ENCODE measurements at regions not wholly inside any gene's neighbourhood (a gene's known extent, or its start where the extent isn't known, plus 50 kb on each side); places are given as distances from the start of the nearest gene placed in this dataset.

DNA sequence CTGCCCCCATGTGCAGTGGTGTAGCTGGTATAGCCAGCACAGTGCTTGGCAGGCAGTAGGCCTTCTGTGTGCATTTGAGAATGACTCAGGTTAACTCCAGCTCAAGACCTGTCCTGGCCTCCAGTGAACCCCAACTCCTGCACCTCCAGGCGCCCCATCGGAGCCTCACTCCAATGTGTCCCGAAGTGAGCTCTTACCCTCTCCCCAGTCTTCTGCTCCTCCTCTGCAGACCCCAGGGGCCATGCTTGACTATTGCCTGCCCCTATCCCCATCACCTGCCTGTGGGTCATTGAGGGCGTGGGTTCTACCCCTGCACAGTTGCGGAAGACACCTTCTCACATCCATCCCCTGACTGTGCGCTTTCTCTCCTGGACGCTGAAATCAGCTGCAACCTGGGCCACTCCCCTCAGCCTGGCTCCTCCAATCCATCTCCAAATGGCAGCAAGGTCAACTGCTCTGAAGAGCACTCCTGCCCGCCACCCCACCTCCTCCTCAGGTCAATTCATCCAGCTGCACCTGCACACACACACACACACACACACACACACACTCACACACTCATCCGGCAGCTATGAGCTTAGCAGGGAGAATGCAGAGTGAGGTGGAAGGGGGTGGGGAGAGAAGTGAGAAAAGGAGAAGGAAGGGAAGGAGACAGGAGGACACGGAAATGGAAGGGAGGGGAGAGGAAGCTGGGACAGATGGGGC is 130.3 kb upstream of the GLI2 start:
- DNase-seq = peak; percentile 10
- in situ Hi-C loops (cut with MboI; ENCODE audit: low pct_unique_long_range_greater_than_20kb, low sequenced_read_pairs) = no loop called here

DNA sequence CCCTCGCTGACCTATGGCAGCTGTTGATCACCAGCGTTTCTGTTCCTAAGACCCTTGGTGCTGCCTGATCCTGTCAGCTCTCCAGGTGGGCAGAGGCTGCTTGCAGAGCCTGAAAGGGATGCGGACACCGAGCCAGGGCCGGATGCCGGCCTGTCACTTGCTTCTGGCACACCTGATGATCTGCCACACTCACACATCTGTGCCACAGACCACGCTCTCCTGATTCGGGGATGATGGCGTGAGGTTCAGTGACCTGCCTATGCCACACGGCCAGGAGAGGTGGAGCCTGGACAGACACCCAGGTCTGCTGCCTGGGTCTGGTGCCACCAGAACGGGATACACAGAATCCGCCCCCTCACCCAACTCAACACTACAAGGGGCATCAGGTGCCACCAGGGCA is 129.4 kb upstream of the GLI2 start:
- DNase-seq = no peak
- in situ Hi-C loops (cut with MboI; ENCODE audit: low pct_unique_long_range_greater_than_20kb, low sequenced_read_pairs) = no loop called here

DNA sequence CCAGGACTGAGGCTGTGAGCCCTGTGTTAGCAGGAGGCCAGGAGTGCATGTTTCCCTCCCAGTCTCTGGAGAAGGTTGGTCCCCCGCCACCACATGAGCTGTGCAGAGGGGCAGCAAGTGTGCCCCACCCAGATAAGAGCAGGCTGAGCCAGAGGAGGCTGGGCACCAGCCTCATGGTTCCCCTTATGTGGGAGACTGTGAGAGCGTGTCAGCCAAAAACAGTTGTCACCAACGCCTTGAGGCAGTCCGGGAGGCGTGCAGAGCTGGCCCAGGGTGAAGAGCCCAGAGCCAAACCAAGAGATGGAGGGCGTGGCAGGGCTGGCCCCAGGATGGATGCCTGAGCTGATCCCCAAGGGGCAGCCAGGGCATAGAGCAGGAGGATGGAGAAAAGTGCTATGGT is 128.7 kb upstream of the GLI2 start:
- in situ Hi-C loops (cut with MboI; ENCODE audit: low pct_unique_long_range_greater_than_20kb, low sequenced_read_pairs) = no loop called here
- DNase-seq = no peak

DNA sequence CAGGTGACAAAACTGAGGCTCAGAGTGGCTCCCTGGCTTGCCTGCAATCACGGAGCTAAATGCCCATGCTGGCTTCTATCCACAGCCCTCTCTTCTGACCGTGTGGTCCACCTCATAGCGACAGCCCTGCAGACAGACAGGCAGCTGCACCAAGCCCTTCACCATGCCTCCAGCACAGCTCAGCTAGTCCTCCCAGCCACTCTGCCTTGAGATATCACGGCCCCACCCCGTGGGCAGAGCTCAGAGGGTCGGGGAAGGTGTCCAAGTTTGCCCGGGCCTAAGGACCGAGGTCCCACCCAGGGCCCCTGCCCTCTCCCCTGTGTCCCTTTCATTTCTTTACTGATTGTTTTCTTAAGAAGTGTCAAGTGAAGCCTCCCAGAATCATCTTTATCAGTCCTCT is 128.2 kb upstream of the GLI2 start:
- no peak for DNase-seq
- in situ Hi-C loops (cut with MboI; ENCODE audit: low pct_unique_long_range_greater_than_20kb, low sequenced_read_pairs) = no loop called here

DNA sequence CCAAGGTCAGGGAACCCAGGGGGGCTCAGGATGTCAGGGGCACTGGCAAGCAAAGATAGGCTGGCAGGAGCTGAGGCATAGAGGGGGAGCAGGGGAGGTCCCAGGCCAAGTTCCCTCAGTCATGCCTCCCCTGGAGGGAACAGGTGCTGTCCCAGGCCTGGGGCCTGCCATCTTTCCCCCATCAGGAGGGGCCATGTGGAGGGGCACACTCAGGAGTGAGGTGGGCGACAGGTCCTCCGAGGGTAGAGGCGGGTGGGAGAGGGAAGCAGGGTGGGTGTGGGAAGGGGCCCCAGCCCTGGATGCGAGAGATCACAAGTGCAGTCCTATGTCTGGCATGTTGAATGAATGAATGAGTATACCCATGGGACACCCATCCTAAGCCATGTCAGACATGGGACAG is 127.7 kb upstream of the GLI2 start:
- in situ Hi-C loops (cut with MboI; ENCODE audit: low pct_unique_long_range_greater_than_20kb, low sequenced_read_pairs) = no loop called here
- no peak for DNase-seq

DNA sequence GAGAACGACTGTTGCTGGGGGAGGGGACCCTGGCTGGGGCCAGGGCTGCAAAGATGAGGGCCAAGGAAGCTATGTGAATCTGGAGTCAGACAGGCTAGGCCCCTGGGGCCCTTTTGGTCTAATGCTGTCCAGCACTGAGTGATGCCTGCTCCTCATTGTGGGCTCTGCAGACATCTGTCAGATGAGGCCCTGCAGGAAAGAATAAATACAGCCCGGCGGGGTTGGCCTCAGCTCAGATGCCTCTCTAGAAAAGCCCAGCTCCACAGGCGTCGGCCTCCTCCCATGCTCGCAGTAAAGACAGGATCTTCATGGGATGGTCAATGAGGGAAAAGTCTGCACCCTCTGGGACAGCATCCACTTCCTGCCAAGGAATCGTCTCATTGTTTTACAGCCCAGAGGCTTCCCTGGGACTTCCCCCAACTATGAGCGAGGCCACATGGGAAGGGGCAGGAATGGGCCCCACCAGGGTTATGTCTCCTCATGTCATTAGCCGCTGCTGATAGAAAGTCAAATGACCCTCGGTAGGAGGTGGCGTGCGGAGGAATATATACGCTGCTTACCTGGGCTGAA is 125.8 kb upstream of the GLI2 start:
- in situ Hi-C loops (cut with MboI; ENCODE audit: low pct_unique_long_range_greater_than_20kb, low sequenced_read_pairs) = no loop called here
- DNase-seq = no peak

DNA sequence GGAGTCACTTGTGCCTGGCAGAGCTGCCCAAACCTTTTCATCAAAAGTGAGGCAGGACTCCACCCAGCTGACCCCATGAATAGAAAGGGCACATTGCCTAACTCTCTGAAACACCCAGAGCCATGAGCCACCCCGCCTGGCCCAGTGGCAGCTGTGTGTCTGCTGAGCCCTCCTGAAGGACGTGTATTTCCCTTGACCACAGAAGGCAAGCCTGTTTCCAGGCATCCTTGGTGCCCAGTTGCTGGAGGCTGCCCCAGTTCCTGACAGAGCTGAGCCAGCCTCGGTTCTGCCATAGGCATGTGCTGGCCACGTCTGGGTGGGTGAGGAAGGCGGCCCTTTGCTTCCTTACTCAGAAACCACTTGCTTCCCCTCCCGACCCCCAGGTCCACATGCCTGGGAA is 124.7 kb upstream of the GLI2 start:
- in situ Hi-C loops (cut with MboI; ENCODE audit: low pct_unique_long_range_greater_than_20kb, low sequenced_read_pairs) = no loop called here
- no peak for DNase-seq

DNA sequence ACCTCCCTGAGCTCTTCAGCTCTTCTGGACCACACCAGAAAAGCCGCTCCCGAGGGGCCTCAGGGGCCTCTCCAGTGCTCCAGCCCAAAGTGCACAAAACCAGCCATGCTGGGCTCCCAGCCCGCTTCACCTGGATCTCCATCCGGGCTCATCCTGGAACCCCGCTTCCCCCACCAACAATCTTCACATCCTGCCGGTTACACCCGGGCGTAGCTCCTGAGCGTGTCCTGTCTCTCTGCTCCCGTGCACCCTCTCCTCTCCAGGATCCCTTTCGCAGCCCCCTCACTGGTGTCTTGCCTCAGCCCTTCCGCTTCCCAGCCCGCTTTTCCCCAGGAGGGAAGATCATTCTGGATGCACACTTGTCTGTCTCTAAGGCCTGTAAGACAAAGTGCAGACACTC is 123.7 kb upstream of the GLI2 start:
- no peak for DNase-seq
- in situ Hi-C loops (cut with MboI; ENCODE audit: low pct_unique_long_range_greater_than_20kb, low sequenced_read_pairs) = no loop called here

DNA sequence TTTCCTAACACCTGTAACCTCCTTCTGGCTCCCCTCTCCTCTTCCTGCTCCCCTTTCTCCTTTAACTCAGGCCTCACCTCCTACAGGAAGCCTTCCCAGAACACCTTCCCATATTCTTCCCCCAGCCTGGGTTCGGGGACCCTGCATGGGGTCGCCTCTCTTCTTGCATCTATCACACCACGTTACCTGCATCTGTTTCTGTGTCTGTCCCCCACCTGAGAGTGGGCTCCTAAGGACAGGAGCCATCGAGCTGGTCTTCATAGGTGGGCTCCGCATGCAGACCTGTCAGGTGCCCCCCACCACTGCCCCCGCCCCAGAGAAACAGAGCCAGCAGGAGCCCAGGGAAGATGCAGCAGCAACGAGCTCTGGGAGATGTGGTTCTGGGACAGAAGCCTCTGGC is 123.2 kb upstream of the GLI2 start:
- in situ Hi-C loops (cut with MboI; ENCODE audit: low pct_unique_long_range_greater_than_20kb, low sequenced_read_pairs) = no loop called here

DNA sequence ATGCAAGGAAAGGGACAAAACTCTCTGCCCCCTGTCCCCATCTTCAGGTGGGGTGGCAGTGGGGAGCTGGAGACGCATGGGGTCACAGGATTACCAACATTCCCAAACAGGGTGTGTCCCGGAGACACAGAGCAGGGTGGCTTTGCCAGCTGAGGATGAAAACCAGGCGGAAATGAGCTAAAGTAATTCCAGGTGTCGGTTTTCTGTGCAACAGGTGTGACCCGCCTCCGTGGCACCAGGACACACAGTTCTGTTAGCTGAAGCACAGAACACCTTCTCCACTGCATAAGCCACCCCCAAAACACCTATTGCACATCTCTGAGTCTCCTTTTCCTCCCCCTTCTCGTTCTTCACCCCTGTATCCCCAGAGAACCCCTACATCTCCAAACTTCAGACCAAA is 122.7 kb upstream of the GLI2 start:
- in situ Hi-C loops (cut with MboI; ENCODE audit: low pct_unique_long_range_greater_than_20kb, low sequenced_read_pairs) = no loop called here
- no peak for DNase-seq

More for the DNA sequence above, 123.2 kb upstream of the GLI2 start:
- DNase-seq = no peak

DNA sequence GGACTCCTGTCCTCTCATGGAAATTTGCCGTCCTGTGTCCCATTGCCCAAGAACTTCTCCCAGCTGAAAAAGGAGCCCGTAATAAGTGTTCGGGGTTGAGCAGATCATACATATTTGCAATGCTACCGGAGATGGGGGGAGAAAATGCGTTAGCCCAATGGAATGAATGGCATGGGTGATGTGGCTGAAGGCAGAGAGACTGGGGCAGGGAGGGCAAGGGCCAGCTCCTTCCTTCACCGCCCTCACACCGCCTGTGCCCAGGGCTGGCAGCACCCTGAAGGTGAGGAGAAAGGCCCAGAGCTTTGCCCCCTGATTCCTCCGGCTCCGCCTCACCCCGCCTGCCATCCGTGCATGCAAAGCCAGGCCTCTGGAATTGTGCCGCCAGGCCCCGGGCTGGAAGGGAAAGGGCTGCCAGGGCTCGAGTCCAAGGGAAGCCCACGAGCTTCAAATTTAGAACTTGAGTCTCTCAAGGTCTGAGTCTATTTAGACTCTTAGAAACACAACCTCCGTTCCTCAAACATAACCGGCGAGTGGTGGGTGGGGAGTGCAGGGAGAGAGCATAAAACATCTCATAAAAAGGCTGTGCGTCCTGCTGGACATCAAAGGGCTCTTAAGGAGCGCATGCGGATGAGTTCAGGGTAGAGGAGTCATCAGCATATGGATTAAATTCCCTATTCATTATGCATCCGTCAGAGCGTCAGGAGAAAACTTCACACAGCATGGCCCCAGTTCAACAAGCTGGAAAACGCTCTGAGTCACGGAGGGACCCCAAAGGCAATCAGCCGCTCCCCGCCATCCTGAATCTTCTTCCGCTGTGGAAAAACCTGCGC is 121.7 kb upstream of the GLI2 start:
- DNase-seq = no peak
- in situ Hi-C loops (cut with MboI; ENCODE audit: low pct_unique_long_range_greater_than_20kb, low sequenced_read_pairs) = no loop called here

DNA sequence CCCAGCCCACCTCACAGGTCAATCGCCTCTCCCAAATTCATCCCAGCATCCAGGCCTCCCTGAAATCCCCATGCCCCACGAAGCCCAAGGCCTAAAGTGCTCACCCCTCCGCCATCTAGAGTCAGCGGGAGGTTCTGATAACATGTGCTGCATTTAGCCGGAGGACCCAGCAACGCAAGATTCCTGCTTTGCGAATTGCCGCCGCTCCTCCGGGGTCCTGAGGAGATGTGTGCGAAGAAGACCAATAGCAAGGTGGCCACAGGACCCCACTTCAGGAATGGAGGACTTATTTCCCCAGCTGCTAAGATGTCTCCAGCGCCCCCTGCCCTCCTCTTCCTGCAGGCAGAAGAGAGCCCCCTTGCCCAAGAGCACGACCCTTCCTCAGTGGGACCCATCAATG is 120.8 kb upstream of the GLI2 start:
- no peak for DNase-seq
- in situ Hi-C loops (cut with MboI; ENCODE audit: low pct_unique_long_range_greater_than_20kb, low sequenced_read_pairs) = no loop called here

DNA sequence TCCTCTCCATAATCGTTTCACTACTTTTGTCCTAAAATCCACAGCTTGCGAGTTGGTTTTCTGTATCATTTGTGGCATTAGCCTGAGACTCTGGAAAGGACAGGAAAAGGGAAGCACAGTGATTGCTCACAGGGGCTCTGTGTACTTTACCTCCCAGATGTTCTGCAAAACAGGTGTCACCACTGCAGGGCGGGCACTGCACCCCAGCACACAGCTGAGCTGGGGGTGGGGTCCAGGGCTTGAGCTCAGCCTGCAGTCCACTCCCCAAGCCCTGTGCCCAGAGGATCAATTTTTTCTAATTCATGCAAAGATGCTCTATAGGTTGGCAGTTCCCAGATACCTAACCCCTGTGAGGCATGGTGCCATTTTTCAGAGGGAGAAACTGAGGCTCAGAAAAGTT is 119.4 kb upstream of the GLI2 start:
- in situ Hi-C loops (cut with MboI; ENCODE audit: low pct_unique_long_range_greater_than_20kb, low sequenced_read_pairs) = no loop called here

DNA sequence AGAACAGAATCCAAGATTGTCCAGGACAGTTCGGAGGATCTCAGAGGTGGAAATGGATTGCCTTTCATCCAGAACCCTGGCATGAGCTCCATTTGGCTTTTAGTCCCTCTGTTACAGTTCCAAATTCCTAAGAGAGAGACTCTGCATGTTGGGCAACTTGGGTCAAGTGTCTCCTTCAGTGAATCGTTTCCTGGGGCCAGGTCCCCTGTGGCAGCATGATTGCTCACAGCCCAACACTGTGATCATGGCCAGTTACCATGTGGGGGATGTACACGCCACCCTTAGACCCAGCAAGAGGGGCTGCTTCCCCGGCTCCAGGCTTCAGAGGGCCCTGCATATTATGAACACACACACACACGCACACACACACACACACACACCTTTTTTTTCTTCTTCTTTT is 118.6 kb upstream of the GLI2 start:
- DNase-seq = no peak
- in situ Hi-C loops (cut with MboI; ENCODE audit: low pct_unique_long_range_greater_than_20kb, low sequenced_read_pairs) = no loop called here

More for the DNA sequence above, 119.4 kb upstream of the GLI2 start:
- no peak for DNase-seq

DNA sequence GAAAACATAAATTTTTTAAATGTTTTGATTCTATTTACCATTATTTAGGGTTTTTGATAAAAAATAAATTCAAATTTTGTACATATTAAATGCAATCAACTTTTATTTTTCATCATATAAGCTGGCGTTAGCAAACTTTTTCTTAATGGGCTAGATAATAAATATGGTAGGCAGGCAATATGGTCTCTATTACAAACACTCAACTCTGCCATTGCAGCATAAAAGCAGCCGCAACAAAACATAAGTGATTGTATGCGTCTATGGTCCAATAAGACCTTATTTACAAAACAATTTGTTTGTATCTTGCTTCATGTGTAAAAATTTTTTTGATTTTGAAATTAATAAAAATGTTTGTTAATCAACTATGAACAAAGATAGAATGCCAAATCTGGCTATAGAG is 116.8 kb upstream of the GLI2 start:
- in situ Hi-C loops (cut with MboI; ENCODE audit: low pct_unique_long_range_greater_than_20kb, low sequenced_read_pairs) = no loop called here
- DNase-seq = no peak

DNA sequence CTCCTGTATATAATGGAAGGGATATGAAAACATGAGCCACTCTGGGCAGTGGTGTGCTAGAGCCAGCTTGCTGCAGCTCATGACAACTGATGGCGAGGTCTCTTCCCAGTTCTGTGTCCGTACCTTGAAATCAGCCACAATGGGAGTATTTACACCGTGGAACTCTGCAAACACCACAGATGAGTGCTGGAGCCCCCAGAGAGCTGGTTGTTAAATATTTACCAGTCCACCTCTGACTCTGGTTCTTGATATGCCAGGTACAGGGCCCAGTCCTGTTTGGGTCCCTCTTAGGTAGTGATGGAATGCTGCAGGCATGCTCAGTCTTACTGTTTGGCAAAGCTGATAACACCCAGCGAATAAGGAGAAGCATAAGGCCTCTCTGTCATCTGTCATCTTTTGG is 116.1 kb upstream of the GLI2 start:
- in situ Hi-C loops (cut with MboI; ENCODE audit: low pct_unique_long_range_greater_than_20kb, low sequenced_read_pairs) = no loop called here
- DNase-seq = no peak

DNA sequence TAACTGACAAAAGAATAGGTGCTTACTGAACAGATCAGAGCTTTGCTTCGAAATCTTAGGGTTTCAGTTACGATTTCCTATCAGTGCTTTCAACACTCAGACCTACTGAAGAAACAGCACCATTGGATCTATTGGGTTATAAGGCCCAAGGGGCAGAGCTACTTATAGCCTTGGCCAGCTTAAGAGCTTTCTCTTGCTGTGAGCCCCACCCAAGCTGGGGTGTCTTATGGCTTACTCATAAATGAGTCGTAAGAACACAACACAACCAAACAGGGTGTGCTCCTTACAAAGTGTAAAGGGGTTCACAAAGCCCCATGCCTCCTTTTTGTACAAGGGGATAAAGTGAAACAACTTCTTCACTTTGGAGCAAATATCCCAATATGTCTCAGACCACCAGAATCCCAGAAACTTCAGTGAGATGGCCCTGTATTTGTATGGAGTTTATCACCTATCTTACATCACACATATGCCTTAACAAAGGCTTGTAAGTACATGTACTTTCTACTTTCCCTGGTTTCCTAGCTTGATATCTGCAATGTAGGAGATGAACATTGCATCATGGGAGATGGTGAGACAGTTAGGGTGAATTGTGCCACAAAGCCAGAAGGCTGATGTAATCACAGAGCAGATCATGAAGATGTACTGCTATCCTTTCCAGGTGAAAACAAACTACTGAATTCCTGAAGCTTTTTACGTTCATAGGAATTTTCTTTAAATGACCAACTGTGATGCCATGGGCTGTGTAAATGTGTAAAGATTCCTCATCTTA is 115.5 kb upstream of the GLI2 start:
- DNase-seq = no peak
- in situ Hi-C loops (cut with MboI; ENCODE audit: low pct_unique_long_range_greater_than_20kb, low sequenced_read_pairs) = no loop called here

DNA sequence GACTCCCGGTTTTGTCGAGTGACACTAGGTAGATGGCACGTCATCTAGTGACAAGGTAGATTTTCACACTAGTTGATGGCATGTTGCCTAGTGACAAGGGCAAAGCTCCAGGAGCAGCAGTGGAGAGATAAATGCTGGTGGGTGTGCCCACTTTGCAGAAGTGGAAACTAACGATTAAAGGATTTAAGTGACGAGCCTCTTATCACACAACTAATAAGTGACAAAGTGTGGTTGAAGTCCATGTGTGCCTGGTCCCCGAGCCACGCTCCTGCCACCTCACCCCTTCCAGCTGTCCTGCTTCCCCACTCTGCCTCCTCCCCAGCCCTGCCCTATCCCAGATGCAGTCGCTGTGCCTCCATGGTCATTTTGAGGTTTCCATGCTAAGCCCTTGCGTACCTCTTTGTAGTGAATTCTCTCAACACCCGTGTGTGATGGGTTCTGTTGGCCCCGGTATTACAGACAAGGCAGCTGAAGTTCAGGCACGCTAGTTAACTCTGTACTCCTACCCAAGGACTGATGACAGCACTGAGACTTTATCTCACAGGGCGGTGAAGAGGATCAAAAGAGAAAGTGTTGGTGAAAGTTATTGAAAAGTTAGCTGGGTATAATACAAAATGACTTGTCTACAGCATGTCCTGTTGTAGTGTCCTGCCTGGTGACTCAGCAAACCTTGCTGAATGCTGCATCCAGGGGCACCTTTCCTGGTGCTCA is 113.4 kb upstream of the GLI2 start:
- no peak for DNase-seq
- in situ Hi-C loops (cut with MboI; ENCODE audit: low pct_unique_long_range_greater_than_20kb, low sequenced_read_pairs) = no loop called here
